OCI-LY3 (cell line): ENCODE measurements at regions not wholly inside any gene's neighbourhood (a gene's known extent, or its start where the extent isn't known, plus 50 kb on each side); places are given as distances from the start of the nearest gene placed in this dataset.

ENCODE experiments used
- CTCF ChIP-seq: fragments of 200-600, 300-600 bp; sonication (generic); IDR thresholded peaks from 2 replicates; pipeline ENCODE4 v1.5.1; 2014; ENCODE audit warnings: antibody characterized with exemption, low read length, low read depth
- EZH2phosphoT487 ChIP-seq: fragments of 200-600 bp; shearing (Covaris generic); IDR thresholded peaks from 2 replicates; pipeline ENCODE4 v1.6.1; 2018; ENCODE audit warnings: antibody characterized with exemption, mixed run types, low read depth

GRCh38 chr7:80393786-80394185, 118.1 kb downstream of the GNAT3 start:
- TF ChIP-seq CTCF = no peak
- no peak for TF ChIP-seq EZH2phosphoT487
